ENCODE measurements at regions not wholly inside any gene's neighbourhood (a gene's known extent, or its start where the extent isn't known, plus 50 kb on each side); places are given as distances from the start of the nearest gene placed in this dataset.
A peak's percentile ranks its signal among the peaks of the same experiment; 100 is the strongest.

DNA sequence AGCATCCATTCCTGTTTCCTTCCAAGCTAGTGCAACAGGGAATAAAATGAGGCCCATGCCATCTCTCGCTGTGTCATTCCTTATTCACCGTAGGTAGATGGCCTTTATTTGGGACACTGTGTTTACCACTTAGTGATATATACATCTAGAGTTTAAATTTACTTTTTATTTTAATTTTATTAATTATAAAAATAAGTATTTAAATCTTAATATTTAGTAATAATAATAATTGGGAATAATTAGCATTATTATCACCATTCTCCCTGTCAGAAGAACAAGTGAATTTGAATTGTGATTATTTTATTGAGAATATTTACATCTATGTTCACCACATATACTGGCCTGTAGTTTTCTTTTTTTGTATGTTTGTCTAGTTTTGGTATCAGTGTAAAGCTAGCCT is 692.9 kb upstream of the KIF2B start:
- no peak for TF ChIP-seq CTCF (conservative IDR thresholded peaks at IDR 0.05; ENCODE audit: low read depth, low read length)
- Histone ChIP-seq H3K79me2 (ENCODE audit: insufficient read depth, low read depth) (no peaks in the 10 kb centered on the region), H2AFZ (ENCODE audit: low read depth) (no peak overlapping the region), H3K4me3 (IDR thresholded peaks at IDR 0.05; ENCODE audit: insufficient read depth, low read depth, low read length) (no peak overlapping the region), H3K27me3 (ENCODE audit: insufficient read depth, low read depth) (no peaks in the 10 kb centered on the region), H3K27ac (no peak overlapping the region), H4K20me1 (ENCODE audit: insufficient read depth) (no peaks in the 10 kb centered on the region), H3K4me1 (ENCODE audit: low read depth, poor library complexity, severe bottlenecking) (no peaks in the 10 kb centered on the region), H3K36me3 (ENCODE audit: insufficient read depth) (no peaks in the 10 kb centered on the region), H3K9ac (no peak overlapping the region), H3K4me2 (no peak overlapping the region)

- no peak overlapping the region for H3K9ac ChIP-seq
- no peaks in the 10 kb centered on the region for H3K79me2 ChIP-seq (ENCODE audit: insufficient read depth, low read depth)
- H3K4me1 ChIP-seq (ENCODE audit: low read depth, poor library complexity, severe bottlenecking): no peaks in the 10 kb centered on the region
- H2AFZ ChIP-seq (ENCODE audit: low read depth): no peak overlapping the region
- no peaks in the 10 kb centered on the region for H3K36me3 ChIP-seq (ENCODE audit: insufficient read depth)
- H4K20me1 ChIP-seq (ENCODE audit: insufficient read depth): no peaks in the 10 kb centered on the region
- no peak overlapping the region for H3K4me2 ChIP-seq
- H3K27ac ChIP-seq: no peak overlapping the region
- no peaks in the 10 kb centered on the region for H3K27me3 ChIP-seq (ENCODE audit: insufficient read depth, low read depth)
- no peak overlapping the region for H3K4me3 ChIP-seq (IDR thresholded peaks at IDR 0.05; ENCODE audit: insufficient read depth, low read depth, low read length)
- TF ChIP-seq CTCF (conservative IDR thresholded peaks at IDR 0.05; ENCODE audit: low read depth, low read length): no peak
These were observed 695.4 kb upstream of the KIF2B start for GRCh38 chr17:53127331-53127730.

- H3K79me2 ChIP-seq (ENCODE audit: insufficient read depth, low read depth): no peaks in the 10 kb centered on the region
- no peak for TF ChIP-seq CTCF (conservative IDR thresholded peaks at IDR 0.05; ENCODE audit: low read depth, low read length)
- peaks cover 22% of the 10 kb centered on the region for H3K4me1 ChIP-seq (ENCODE audit: low read depth, poor library complexity, severe bottlenecking)
- H2AFZ ChIP-seq (ENCODE audit: low read depth): no peak overlapping the region
- no peak overlapping the region for H3K27ac ChIP-seq
- H4K20me1 ChIP-seq (ENCODE audit: insufficient read depth): no peaks in the 10 kb centered on the region
- H3K9ac ChIP-seq: no peak overlapping the region
- no peak overlapping the region for H3K4me2 ChIP-seq
- H3K27me3 ChIP-seq (ENCODE audit: insufficient read depth, low read depth): no peaks in the 10 kb centered on the region
- H3K4me3 ChIP-seq (IDR thresholded peaks at IDR 0.05; ENCODE audit: insufficient read depth, low read depth, low read length): no peak overlapping the region
- no peaks in the 10 kb centered on the region for H3K36me3 ChIP-seq (ENCODE audit: insufficient read depth)
These were observed 699.8 kb upstream of the KIF2B start for GRCh38 chr17:53122966-53123365.

DNA sequence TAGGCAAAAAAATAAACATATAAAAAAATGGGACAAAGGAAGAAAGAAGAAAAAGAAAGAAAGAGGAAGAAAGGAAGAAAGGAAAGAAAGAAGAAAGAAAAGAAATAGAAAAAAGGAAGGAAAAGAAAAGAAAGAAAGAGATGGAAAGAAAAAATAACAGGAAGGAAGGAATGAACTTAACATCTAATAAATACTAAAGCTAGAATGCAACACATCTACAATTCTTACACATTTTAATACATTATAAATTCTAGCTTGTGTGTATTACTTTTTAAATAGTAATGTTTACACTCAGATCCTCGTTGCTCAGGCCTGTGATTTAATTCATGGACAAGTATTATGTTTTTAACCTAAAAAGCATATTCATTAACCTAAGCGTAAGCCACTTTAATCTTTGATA is 703.0 kb upstream of the KIF2B start:
- Histone ChIP-seq H3K4me3 (IDR thresholded peaks at IDR 0.05; ENCODE audit: insufficient read depth, low read depth, low read length) (no peak overlapping the region), H4K20me1 (ENCODE audit: insufficient read depth) (no peaks in the 10 kb centered on the region), H3K27me3 (ENCODE audit: insufficient read depth, low read depth) (no peaks in the 10 kb centered on the region), H3K79me2 (ENCODE audit: insufficient read depth, low read depth) (no peaks in the 10 kb centered on the region), H3K27ac (peak overlapping the region; percentile 75; the same call in 1 of the 2 replicates), H3K36me3 (ENCODE audit: insufficient read depth) (no peaks in the 10 kb centered on the region), H3K4me2 (peak overlapping the region; percentile 61), H3K9ac (no peak overlapping the region; the same call in 1 of the 2 replicates), H2AFZ (ENCODE audit: low read depth) (peak overlapping the region; percentile 61; the same call in 1 of the 2 replicates), H3K4me1 (ENCODE audit: low read depth, poor library complexity, severe bottlenecking) (peaks cover 26% of the 10 kb centered on the region)
- TF ChIP-seq CTCF (conservative IDR thresholded peaks at IDR 0.05; ENCODE audit: low read depth, low read length): no peak
